K562 (cell line): ENCODE measurements at regions not wholly inside any gene's neighbourhood (a gene's known extent, or its start where the extent isn't known, plus 50 kb on each side); places are given as distances from the start of the nearest gene placed in this dataset.

Source experiments
- ATAC-seq: fragments of 200-7000 bp; cut with Tn5 transposase; 3 replicates; pipeline ENCODE4 v1.9.1; 2020; ENCODE audit warnings: moderate library complexity
- BruUV-seq: library from RNA; stranded (reverse); fragments of 400-500 nt; replicated peaks from 2 replicates; lab custom pipeline; 2021; lab: Mats Ljungman, UMichigan
- CTCF ChIA-PET: fragments of 300-600 bp; formaldehyde crosslinking; extraction: SDS; loops from one replicate; lab custom pipeline; 2021; ENCODE audit warnings: low intra/inter-chr PET ratio; lab: Yijun Ruan, JAX
- POLR2A ChIA-PET: fragments of 300-600, 350-650 bp; sonication (Branson Sonifier 250); formaldehyde crosslinking; extraction: SDS; loops from one replicate; lab custom pipeline; 2021; ENCODE audit warnings: antibody characterized with exemption, inconsistent platforms; lab: Yijun Ruan, JAX
- DNase-seq, 4 experiments: peaks; one replicate each; pipeline versions ENCODE4 v3.0.0 to v3.0.0-alpha.2; 2011 to 2018; ENCODE audit warnings: low spot score in 3 of 4, mixed read lengths in 3 of 4; ENCODE audit errors: extremely low read depth in 1 of 4
- FAIRE-seq: peaks from 2 replicates; lab custom pipeline; 2011; peaks lifted over from hg19 to GRCh38; lab: Jason Lieb, UNC
- H2AFZ ChIP-seq: 2 replicates; pipeline ENCODE4 v1.6.0; 2011; ENCODE audit warnings: low read depth, low read length, control low read depth, inconsistent platforms
- H3K27ac ChIP-seq: fragments of 200-600 bp; 3 replicates; pipeline ENCODE4 v1.8.0; 2011; ENCODE audit warnings: low read depth, mild to moderate bottlenecking, control low read depth, inconsistent platforms, low read length, moderate library complexity, mixed read lengths; ENCODE audit errors: extremely low read depth
- H3K27me3 ChIP-seq, 2 experiments: fragments of 300-600 bp in 1 of 2; 2 replicates in 1 of 2; 3 replicates in 1 of 2; pipeline versions ENCODE4 v1.6.0 to v1.8.0; 2011; ENCODE audit warnings: inconsistent platforms in 2 of 2, low read length in 2 of 2, mild to moderate bottlenecking in 1 of 2, mixed read lengths in 1 of 2, moderate library complexity in 1 of 2; ENCODE audit not compliant: control insufficient read depth in 2 of 2, insufficient read depth in 2 of 2
- H3K36me3 ChIP-seq: fragments of 300-600 bp; 3 replicates; pipeline ENCODE4 v1.8.0; 2011; ENCODE audit warnings: mild to moderate bottlenecking, low read length, inconsistent platforms; ENCODE audit not compliant: control insufficient read depth, insufficient read depth
- H3K4me1 ChIP-seq, 2 experiments: fragments of 200-600 bp in 1 of 2; replicated peaks in 1 of 2; 2 replicates in 1 of 2; 3 replicates in 1 of 2; pipeline versions ENCODE4 v1.5.1 to v1.8.0; 2011; ENCODE audit warnings: inconsistent platforms in 2 of 2, low read length in 2 of 2, mild to moderate bottlenecking in 1 of 2, mixed read lengths in 1 of 2, moderate library complexity in 1 of 2; ENCODE audit not compliant: control insufficient read depth in 2 of 2, insufficient read depth in 2 of 2
- H3K4me2 ChIP-seq: 2 replicates; pipeline ENCODE4 v1.6.1; 2011; ENCODE audit warnings: low read length, control low read depth, inconsistent platforms, mixed read lengths; ENCODE audit not compliant: insufficient read depth
- H3K4me3 ChIP-seq: fragments of 200-600 bp; sonication (generic), shearing (Covaris generic); 2 replicates; pipeline ENCODE4 v1.5.1; 2016; ENCODE audit warnings: control low read depth, inconsistent platforms
- H3K79me2 ChIP-seq: fragments of 200-600 bp; 3 replicates; pipeline ENCODE4 v1.8.0; 2011; ENCODE audit warnings: low read length, inconsistent platforms; ENCODE audit not compliant: control insufficient read depth, insufficient read depth
- H3K9ac ChIP-seq, 2 experiments: 2 replicates each; pipeline versions ENCODE4 v1.6.0 to v1.6.1; 2011; ENCODE audit warnings: low read depth in 2 of 2, low read length in 2 of 2, control low read depth in 1 of 2, inconsistent platforms in 1 of 2, mild to moderate bottlenecking in 1 of 2, mixed read lengths in 1 of 2; ENCODE audit not compliant: insufficient read depth in 1 of 2
- H3K9me1 ChIP-seq: one replicate; pipeline ENCODE4 v1.6.0; 2011; ENCODE audit warnings: inconsistent platforms, mild to moderate bottlenecking, low read length, moderate library complexity; ENCODE audit not compliant: control insufficient read depth, insufficient read depth
- H3K9me3 ChIP-seq: replicated peaks from 2 replicates; pipeline ENCODE4 v1.5.1; 2011; ENCODE audit warnings: low read depth, low read length, inconsistent platforms; ENCODE audit not compliant: control insufficient read depth, insufficient read depth
- H4K20me1 ChIP-seq: replicated peaks from 2 replicates; pipeline ENCODE4 v1.6.1; 2011; ENCODE audit warnings: low read length, inconsistent platforms, mixed read lengths; ENCODE audit not compliant: control insufficient read depth, insufficient read depth
- AFF4 ChIP-seq: sonication (generic); formaldehyde crosslinking; IDR thresholded peaks from 2 replicates; pipeline ENCODE4 v1.8.0; 2023; ENCODE audit warnings: mild to moderate bottlenecking, missing genetic modification reagents
- BRF1 ChIP-seq: IDR thresholded peaks from 3 replicates; pipeline ENCODE4 v1.6.1; 2011; ENCODE audit warnings: borderline replicate concordance, mild to moderate bottlenecking; ENCODE audit not compliant: insufficient read length; ENCODE audit errors: extremely low read depth
- MED1 ChIP-seq: sonication (generic); formaldehyde crosslinking; IDR thresholded peaks from 2 replicates; pipeline ENCODE4 v1.8.1; 2023; ENCODE audit warnings: missing genetic modification reagents, borderline replicate concordance
- SIN3A ChIP-seq, 2 experiments: fragments of 150-350 bp in 1 of 2; IDR thresholded peaks; 2 replicates each; pipeline ENCODE4 v1.6.1; 2011 to 2016; ENCODE audit warnings: borderline replicate concordance in 2 of 2, low read depth in 2 of 2, low read length in 2 of 2, mild to moderate bottlenecking in 2 of 2, moderate library complexity in 2 of 2; ENCODE audit not compliant: control insufficient read depth in 1 of 2
- TEAD1 ChIP-seq, 2 experiments: fragments of 450-650 bp in 1 of 2; sonication (generic) in 1 of 2; formaldehyde crosslinking; IDR thresholded peaks; 2 replicates each; pipeline versions ENCODE4 v1.4.0 to v1.8.0; 2020 to 2022; ENCODE audit warnings: mild to moderate bottlenecking in 2 of 2, missing genetic modification reagents in 1 of 2
- U2AF1 ChIP-seq: fragments of 200-400 bp; formaldehyde crosslinking; optimal IDR thresholded peaks from 2 replicates; pipeline ENCODE3; 2017; ENCODE audit warnings: mild to moderate bottlenecking, low read depth, low read length, moderate library complexity
- ZBTB49 ChIP-seq: sonication (generic); formaldehyde crosslinking; IDR thresholded peaks from 2 replicates; pipeline ENCODE4 v1.8.0; 2022; ENCODE audit warnings: missing genetic modification reagents, mild to moderate bottlenecking, borderline replicate concordance
- ZNF518B ChIP-seq: fragments of 250-450 bp; sonication (Bioruptor Pico); IDR thresholded peaks from 2 replicates; pipeline ENCODE4 v1.5.0; 2021; ENCODE audit warnings: mild to moderate bottlenecking, moderate library complexity
- ZNF584 ChIP-seq: fragments of 200-800 bp; sonication (Bioruptor generic); IDR thresholded peaks from 2 replicates; pipeline ENCODE4 v1.6.1; 2016; ENCODE audit warnings: low read depth, mild to moderate bottlenecking, missing genetic modification characterization, missing compliant biosample characterization
- WGBS: fragments of 100-300 bp; shearing (Covaris generic); methylation state at CpG from one replicate; pipeline ENCODE4 v1.1.6; 2016; ENCODE audit warnings: low coverage, mixed read lengths; ENCODE audit not compliant: insufficient coverage; ENCODE audit errors: missing lambda C conversion rate; 5-methylcytosine and 5-hydroxymethylcytosine counted together
- in situ Hi-C: fragments of 300-500 bp; cut with MboI; formaldehyde crosslinking; loops from 4 replicates; pipeline ENCODE4 v1.15.0; 2018; ENCODE audit warnings: inconsistent platforms, mixed read lengths
- intact Hi-C: fragments of 100-400 bp; cut with micrococcal nuclease; formaldehyde crosslinking; loops from 2 replicates; pipeline ENCODE4 v1.14.2; 2022

GRCh38 chr12:126204326-126204725 is 1139.1 kb downstream of the AACS start (continued):
- TF ChIP-seq ZNF518B (CRISPR knock-in tag), result no peak

GRCh38 chr12:126210026-126210425 is 1144.8 kb downstream of the AACS start:
- no TSS peak for BruUV-seq
- intact Hi-C loops, result no loop called here
- ChIA-PET POLR2A (no interaction called here), CTCF (no interaction called here)
- Histone ChIP-seq H3K4me2 (no peak overlapping the region), H3K4me1 (no peaks in the 10 kb centered on the region), H3K9ac (no peak overlapping the region), H3K27ac (no peak overlapping the region), H4K20me1 (no peaks in the 10 kb centered on the region), H2AFZ (no peak overlapping the region), H3K27me3 (no peaks in the 10 kb centered on the region), H3K9me3 (0 out of 2 replicates have a peak, but pooled peaks cover 4% of the 10 kb centered on the region), H3K79me2 (no peaks in the 10 kb centered on the region), H3K9me1 (no peaks in the 10 kb centered on the region), H3K36me3 (no peaks in the 10 kb centered on the region), H3K4me3 (no peak overlapping the region)
- in situ Hi-C loops, result no loop called here
- WGBS, result 0% methylated on average over 4 of the region's 4 CpGs
- no peak for FAIRE-seq
- TF ChIP-seq ZBTB49 (CRISPR knock-in tag) (no peak), ZNF584 (CRISPR knock-in tag) (no peak), MED1 (CRISPR knock-in tag) (no peak), SIN3A (IDR thresholded peaks at IDR 0.05; ENCODE audit: borderline replicate concordance in 2 of 2, control insufficient read depth in 1 of 2, low read depth in 2 of 2, low read length in 2 of 2) (no peak), TEAD1 (CRISPR knock-in tag; IDR thresholded peaks at IDR 0.05) (no peak), AFF4 (CRISPR knock-in tag) (no peak), BRF1 (no peak), U2AF1 (no peak)
- no peak for ATAC-seq
- DNase-seq, result no peak
